GM04504 (cell line): ENCODE measurements at regions not wholly inside any gene's neighbourhood (a gene's known extent, or its start where the extent isn't known, plus 50 kb on each side); places are given as distances from the start of the nearest gene placed in this dataset.
"Not testable (repeated sequence)": the region's sequence is repeated elsewhere in the genome, so short reads cannot be mapped to it uniquely, and the experiment has no call there.

Source experiments
- DNase-seq: peaks from one replicate; pipeline ENCODE4 v3.0.0-alpha.2; 2012; ENCODE audit warnings: low read depth

DNA sequence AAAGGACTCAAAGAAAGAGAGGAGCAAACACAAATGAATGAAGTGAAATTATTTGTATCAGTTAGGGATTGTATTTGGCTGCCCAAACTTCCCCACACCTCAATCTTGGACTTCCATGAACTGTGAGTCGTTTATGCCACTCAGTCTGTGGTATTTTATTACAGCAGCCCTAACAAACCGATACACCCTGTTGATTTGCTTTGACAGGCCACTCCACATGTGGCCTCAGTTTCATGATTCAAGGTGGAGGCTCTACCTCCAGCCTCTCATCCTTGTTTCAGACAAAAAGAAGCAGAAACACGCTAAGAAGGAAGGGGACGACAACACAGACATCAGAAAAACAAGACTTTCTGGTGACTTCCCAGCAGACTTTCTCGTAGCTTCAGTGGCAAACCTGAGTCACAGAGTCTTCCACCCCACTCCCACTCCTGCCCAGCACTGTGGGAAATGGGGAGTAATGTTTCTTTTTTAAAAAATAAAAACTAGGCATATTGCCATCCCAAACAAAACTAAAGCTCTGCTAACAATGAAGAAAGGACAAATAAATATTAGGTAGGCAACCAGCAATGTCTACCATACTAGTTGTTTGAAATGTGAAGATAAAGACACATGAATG, 52.2 kb upstream of the ABCA1 start:
- no peak for DNase-seq

DNA sequence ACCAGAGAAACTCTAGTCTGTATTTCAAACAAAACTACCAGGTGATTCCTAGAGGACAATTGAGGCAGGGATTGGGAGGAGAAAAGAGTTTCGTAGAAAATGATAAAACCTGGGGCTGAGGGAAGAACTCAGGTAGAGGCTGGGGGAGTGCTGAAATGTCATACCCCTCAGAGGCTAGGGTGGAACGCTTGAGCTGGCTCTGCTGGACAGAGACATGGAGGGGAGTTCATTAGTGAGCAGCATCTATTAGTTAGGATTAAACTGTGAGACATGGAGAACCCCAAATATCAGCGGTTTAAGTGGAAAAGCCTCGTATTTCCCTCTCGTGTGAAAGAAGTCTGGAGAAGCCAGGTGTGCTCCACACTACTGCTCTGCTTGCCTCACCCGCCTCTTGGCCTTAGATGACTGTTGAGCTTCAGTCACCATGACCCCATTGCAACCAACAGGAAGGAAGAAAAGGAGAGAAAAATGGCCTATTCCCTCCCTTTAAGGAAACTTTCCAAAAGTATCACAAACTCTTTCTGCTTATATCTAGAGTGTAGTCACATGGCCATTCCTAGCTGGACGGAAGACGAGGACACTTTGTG, 53.7 kb upstream of the ABCA1 start:
- no peak for DNase-seq

DNA sequence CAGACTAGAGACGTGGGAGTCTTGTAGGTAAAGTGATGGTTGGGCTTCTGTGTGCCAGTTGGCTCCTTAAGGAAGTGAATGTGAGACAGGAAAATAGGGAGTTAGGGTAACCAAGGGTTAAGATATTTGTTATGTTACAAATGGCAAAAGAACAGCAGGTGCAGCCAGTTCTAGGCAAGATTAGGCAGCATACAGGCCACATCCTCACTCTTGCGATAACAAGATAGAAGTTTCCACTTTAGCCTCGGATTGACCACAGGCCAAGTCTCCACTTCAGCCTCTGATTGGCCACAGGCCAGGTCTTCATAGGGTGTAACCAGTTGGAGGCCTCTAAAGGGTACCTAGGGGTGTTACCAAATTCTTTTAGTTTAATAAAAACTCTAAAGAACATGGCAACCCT, 54.6 kb upstream of the ABCA1 start:
- DNase-seq: no peak

DNA sequence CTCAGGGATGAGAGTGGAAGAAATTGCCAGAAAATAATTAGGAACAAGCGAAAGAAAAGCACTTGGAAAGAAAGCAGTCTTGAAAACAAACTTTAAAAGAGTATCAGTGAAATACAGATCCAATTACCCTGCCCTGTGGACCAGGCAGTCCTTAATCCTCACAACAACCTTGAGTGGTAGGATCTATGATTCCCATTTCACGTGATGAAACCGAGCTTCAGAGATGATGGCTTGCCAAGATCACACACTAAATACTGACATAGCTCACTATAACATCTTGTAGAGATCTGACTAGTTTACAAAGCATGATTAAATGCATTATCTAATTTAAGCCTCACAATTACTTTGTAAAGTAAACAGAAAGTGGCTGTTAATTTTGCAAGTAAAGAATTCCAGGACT, 55.5 kb upstream of the ABCA1 start:
- no peak for DNase-seq

DNA sequence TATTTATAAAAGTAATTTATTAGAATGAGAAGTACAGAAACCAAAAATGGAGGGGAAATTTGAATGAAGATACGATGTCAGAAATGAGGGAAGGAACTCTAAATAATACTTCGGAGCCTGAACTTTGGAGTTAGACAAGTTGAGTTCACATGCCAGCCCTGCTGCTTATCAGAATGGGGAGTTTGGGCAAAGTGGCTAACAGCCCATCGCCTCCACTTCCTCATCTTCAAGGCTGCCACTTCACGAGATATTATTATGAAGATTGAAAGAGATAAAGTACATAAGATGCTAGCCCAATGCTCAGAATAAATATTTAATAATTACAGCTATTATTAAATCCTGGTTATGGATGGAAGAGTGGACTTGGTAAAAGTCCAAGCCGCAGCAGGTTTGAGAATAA, 56.2 kb upstream of the ABCA1 start:
- DNase-seq: no peak

DNA sequence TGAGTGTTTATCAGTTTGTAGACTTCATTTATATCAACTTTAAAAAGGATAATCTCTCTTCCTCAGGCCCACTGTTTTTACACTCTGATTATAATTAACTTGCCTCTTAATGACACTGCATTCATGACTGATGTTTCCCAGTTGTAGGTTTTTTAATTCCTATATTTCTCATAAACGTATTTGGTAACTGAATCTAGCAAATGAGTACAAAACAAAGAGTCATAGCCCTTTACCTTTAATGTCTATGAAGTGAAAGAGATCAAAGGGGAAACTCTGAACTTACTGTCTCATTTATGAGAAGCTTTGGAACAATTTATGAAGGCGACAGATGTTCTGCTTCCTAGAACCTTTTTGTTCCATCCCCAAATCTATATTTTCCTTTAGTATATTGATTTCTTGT, 56.6 kb upstream of the ABCA1 start:
- DNase-seq: no peak

DNA sequence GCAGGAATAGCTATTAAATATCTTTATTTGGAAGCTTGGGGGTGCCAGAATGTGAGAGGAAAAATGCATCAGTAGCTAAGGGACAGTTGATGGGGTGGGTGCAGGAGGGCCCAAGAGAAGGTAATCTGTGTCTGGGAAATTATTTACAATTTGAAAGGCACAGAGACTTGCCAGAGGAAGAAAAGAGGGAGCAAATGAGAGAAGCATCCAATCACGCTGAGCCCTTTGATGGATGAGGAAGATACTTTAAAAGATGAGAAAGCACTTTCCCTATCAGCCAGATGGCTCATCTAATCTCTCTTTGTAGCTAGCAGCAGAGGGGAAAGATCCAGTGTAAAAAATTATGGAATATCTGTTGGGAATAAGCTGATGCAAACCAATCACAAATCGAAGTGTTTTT, 57.0 kb upstream of the ABCA1 start:
- DNase-seq: no peak

DNA sequence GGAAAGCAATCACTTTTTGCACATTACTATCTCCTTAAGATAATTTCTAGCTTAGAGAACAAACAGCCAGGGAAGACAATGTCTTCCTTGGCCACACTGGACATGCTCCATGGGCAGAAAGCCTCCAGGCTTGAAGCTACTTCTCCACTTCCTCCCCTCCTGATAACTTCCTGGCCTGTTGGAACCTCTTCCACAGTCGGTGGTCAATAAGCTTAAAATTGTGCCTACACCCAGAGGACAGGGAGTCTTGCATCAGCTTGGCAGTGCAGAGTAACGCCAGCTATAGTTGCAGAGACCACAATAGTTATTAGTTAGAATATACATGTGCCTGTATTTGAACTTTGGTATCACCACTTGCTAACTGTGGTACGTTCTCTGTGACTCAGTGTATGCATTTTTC, 58.1 kb upstream of the ABCA1 start:
- no peak for DNase-seq

DNA sequence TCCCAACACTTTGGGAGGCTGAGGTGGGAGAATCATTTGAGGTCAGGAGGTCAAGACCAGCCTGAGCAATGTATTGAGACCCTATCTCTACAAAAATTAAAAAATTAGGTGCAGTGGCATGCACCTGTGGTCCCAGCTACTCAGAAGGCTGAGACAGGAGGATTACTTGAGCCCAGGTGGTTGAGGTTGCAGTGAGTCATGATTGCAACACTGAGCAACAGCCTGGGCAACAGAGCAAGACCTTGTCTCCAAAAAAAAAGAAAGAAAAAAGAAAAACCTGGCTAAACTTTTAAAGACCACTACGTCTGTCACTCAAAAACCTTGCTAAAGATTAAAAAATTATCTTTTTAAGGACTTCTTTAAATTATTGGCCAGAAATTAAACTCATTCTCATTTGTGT, 59.8 kb upstream of the ABCA1 start:
- no peak for DNase-seq

DNA sequence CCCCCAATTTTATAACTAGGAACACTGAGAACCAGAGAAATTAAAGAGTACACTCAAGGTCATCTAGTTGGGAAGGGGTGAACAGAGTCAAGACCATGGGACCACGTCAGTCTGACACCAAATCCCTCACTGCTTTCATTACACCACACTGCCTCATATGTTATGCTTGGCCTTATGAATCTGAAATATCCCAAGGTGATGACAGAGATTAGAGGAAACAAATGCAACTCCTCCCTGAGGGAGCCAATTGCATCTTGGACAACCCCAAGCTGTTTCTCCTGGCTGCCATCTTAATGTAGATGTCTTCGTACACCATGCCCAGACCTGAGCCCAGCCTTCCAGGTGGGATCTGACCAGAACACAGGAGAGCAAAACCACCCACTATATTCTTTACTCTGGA, 60.6 kb upstream of the ABCA1 start:
- DNase-seq: no peak

DNA sequence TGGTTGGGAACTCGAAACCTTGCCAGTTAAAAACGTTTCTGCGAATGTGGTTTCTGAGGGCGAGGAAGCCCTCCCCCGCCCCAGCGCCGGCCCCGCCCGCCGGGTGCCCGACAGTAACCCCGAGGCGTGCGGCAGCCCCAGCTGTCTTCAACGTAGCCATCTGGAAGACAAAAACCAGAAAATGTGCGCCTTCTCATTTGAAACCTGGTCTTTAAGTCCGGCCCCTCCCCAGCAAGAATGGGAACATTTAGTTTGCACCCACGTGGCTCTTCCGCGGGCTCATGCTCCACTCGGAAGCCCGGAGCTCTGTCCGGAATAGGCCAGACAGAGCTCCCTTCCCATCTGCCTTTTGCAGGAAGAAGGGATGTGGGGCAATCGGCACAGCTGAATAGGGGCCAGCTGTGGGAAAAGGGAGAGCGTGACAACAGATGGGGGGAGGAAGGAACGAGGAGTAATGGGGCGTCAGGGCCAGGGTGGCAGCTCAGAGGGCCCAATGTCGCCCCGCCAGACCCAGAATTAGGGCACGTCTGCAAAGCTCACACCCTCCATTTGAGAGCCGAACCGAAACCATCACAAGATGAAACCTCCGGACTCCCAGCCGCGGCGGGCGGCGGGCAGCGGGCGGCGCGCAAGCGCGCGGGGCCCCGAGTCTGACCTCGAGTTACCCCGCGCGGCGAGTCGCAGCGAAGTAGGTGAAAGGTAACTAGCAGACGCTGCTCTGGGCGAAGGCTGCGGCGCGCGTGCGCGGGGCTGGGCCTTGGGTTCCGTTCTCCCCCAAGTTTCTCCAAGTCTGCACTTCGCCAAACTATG, 63.4 kb upstream of the ABCA1 start:
- peak; percentile 75 for DNase-seq

DNA sequence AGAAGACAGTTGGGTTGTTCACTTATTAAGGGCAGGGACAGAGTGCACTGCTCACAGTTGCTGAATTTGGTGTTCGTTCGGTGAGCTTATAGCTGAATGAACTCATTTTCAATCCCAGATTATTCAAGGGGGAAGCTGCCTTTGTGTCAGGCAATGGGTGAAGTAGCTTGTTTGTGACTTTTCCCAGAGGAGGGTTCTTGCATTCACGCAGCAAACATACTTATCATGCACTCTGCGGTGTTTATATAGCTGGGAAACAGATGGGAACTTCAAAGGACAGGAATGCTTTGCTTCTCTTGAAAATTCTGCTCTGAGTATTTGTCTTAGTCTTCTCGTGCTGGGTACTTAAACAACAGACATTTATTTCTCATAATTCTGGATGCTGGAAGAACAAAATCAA, 64.7 kb upstream of the ABCA1 start:
- DNase-seq: no peak

DNA sequence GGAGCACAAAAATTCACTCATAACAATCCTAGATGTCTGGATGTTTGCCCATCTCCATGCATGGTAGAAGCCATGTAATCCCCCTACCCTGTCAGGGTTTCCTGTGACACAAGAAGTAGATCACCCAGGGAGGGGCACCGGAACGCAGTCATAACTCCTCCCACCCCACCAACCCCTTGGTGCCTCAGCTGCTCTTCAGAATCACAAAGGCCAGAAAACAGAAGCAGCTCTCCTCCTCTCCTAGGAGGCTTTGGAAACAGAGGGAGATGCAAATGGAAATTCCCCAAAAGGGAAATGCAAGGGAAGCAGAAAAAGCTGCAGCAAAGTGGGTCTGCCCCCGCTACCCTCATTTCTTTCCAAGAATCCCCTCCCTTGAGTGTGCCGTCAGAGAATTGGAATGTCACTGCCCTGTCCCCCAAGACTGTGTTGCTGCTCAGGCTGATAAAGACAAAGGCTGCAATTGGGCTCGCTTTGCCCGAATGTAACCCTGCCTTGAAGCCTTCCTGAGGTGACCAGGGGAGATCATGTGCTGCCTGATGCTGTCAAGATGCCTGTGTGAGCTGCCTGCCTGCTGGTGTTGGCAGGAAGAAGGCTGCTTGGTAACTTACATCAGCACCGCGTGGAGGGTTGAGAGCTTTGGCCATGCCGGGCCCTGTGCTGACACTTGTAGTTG, 65.5 kb upstream of the ABCA1 start:
- DNase-seq: no peak

DNA sequence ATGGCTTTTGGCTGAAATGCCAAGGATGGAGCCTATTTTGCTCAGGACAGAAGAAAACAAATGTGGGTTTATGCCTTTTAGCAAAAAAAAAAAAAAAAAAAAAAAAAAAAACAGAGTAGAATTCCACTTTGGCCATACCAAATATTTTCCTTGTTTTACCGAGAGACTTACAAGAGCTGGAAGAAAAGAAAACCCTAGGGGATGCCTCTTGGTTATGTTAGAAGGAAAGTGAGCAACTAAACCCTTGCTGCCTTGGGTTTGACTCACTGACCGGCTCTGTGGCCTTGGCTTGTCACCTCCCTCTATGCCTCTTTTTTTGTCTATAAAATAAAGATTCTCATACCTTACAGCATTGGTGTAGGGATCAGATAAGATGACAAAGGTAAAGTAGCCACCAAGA, 69.6 kb upstream of the ABCA1 start:
- DNase-seq: no peak

DNA sequence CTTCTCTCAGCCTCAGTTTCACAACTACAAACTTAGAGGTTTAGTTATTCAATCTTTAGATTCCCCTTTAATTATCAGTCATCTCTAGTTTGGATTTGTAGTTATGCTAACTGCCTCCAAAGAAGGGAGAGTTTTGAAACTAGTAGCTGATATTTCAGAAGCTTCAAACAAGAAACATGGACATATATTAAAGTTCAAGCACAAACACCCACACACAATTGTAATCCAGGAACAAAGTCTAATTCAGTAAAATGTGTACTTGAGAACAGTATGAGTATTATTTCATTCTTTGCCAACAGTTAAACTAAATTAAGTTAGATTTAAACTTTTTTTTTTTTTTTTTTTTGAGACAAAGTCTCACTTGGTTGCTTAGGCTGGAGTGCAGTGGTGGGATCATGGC, 71.2 kb upstream of the ABCA1 start:
- no peak for DNase-seq

DNA sequence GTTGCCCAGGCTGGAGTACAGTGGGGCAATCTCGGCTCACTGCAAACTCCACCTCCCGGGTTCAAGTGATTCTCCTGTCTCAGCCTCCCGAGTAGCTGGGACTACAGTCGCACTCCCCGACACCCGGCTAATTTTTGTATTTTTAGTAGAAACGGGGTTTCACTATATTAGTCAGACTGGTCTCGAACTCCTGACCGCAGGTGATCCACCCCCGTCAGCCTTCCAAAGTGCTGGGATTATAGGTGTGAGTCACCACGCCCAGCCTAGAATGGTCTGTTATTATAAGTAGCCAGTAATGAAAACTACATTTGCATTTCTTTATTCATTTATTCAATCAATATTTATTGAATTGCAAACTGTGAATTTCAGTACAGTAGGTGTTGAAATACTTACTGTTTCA, 72.6 kb upstream of the ABCA1 start:
- DNase-seq: not testable (repeated sequence)

DNA sequence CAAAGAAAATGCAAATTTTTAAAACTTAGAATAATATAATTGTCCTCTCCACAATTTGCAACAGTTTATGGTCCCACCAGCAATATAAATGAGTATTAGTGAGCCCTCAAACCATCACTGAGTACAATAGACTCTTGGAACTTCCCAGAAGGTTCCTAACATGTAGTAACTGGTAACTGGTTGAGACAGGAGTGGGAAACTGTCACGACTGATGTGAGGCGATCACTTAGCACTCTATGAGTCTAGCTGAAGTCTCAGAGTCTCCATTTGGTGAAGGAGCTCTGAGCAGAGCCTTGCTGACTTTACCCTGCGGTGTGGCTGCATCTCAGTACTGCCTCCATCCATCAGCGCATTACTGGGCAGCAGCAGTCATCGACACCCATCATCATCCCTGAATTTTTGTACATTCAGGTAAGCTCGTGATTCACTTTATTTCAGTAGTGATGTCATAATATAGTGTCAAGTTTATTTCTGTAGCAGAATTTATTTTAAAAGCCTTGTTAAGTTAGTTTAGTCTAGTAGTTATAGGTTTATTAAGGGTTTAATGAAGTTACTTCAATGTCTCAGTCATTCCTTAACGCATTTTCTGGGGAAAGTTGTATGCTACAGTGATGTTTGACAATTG, 76.6 kb upstream of the ABCA1 start:
- DNase-seq: no peak

DNA sequence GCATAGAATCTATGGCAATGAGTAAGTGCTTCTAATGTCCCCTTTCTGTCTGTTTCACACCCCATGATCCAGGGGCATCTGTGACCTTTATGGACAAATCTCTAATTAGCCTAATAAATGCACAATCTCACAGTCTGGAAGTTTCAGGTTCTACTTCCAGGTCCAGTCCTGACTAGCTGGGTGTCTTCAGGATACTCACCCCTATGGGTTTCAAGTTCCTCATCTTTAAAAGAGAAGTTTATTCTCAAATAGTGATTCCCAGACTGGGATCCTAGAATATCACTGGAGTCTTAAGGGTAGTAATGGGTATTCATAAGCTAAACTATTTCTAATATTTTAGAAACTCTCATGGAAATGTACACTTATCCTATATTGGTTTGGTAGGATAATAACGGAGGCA, 77.2 kb upstream of the ABCA1 start:
- DNase-seq: no peak

DNA sequence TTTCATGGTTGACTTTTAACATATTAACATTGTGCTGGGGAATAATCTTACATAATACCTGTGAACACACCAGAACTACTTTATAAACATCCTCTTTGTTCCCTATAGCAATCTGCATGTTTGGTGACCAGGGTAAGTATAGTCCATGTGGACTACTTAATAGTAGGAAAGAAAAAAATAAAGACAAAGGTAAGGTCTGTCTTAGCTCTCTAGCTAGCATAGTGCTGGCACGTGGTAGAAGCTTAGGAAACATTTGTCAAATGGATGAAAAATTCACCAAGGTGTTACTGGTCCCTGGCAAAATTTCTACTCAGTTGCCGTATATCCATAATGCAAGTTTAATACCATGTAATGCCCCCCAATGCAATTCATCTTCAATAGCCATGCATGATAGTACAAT, 78.6 kb upstream of the ABCA1 start:
- DNase-seq: no peak

DNA sequence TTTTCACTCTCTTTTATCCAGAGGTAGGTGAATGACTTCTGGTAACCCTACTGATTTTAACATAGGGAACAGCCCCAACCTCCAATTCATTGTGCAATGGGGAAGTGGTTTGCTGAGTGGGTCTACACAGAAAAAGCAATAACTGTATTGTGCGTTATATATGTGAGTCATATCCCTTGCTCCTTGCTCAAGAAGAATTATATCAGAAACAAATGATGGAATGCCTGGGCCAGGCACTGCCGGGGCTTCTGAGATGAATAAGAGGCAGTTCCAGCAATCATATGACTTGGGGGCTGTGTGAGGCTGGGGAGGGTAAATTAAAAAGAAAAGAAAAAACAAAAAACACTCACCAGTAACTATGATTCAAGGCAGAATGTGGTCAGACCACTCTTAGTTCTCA, 79.2 kb upstream of the ABCA1 start:
- peak; percentile 69 for DNase-seq

DNA sequence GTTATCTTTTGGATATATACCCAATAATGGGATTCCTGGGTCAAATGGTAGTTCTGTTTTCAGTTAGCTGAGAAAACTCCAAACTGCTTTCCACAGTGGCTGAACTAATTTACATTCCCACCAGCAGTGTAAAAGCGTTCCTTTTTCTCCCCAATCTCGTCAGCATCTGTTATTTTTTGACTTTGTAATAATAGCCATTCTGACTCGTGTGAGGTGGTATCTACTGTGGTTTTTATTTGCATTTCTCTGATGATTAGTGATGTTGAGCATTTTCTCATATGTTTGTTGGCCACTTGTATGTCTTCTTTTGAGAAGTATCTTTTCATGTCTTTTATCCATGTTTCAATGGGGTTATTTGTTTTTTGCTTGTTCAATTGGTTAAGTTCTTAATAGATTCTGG, 82.1 kb upstream of the ABCA1 start:
- DNase-seq: not testable (repeated sequence)

DNA sequence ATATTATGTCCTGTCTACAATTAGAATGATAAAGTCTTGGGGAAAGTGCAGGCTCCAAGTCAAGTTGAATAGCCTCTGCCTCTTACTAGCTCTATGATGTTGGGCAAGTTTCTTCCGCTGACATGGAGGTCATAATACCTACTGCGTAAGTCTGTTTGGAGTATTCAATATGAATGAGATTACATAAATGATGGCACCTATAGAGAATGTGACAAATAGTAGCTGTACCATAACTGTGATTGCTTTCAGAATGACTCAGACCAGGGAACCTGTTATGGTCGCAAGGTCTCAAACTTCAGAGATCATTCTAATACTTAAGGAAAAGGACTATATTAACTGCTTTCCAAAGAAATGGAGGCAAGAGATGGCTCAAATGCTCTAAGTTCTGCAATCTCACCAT, 94.0 kb upstream of the ABCA1 start:
- DNase-seq: no peak

DNA sequence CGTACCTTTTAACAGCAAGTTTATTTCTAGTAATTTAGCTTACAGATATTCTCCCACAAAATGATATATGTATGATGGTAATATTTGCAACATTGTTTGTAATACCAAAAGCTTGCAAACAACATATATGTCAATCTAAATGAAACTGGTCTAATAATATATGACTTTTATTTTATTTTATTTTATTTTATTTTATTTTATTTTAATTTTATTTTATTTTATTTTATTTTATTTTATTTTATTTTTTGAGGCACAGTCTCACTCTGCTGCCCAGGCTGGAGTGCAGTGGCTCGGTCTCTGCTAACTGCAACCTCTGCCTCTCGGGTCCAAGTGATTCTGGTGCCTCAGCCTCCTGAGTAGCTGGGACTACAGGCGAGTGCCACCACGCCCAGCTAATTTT, 94.6 kb upstream of the ABCA1 start:
- DNase-seq: not testable (repeated sequence)
